OCI-LY7 (cell line): ENCODE measurements at regions not wholly inside any gene's neighbourhood (a gene's known extent, or its start where the extent isn't known, plus 50 kb on each side); places are given as distances from the start of the nearest gene placed in this dataset.

ENCODE experiments used
- EZH2phosphoT487 ChIP-seq: fragments of 200-600 bp; sonication (generic); IDR thresholded peaks from 2 replicates; pipeline ENCODE4 v1.6.1; 2018; ENCODE audit warnings: low read depth, borderline replicate concordance, mild to moderate bottlenecking, mixed run types, antibody characterized with exemption, low read length, moderate library complexity, mixed read lengths
- TF ChIP-seq, protein P1 (sequence below): fragments of 200-600 bp; sonication (generic); conservative IDR thresholded peaks from 2 replicates; pipeline ENCODE4 v1.5.1; 2014; ENCODE audit warnings: mild to moderate bottlenecking, antibody characterized with exemption, low read length, moderate library complexity, mixed read lengths

DNA sequence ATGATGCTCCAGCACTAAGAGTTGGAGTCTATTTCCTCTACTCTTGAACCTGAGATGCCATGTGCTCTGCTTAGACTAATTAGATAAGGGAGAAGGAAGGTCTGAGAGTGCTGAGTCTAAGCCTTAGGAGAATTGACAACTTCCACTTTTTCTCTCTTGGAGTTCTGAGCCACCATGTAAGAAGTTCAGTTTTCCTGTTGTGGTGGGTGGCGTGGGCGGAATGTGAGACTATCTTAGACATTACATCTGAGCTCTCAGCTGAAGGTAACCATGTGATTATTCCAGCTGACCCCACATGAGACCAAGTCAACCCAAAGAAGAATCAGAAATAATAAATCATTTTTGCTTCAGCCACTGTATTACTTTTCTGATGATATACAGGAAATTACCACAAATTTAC lies 404.5 kb upstream of the LRRC7 start:
- TF ChIP-seq, protein P1, sequence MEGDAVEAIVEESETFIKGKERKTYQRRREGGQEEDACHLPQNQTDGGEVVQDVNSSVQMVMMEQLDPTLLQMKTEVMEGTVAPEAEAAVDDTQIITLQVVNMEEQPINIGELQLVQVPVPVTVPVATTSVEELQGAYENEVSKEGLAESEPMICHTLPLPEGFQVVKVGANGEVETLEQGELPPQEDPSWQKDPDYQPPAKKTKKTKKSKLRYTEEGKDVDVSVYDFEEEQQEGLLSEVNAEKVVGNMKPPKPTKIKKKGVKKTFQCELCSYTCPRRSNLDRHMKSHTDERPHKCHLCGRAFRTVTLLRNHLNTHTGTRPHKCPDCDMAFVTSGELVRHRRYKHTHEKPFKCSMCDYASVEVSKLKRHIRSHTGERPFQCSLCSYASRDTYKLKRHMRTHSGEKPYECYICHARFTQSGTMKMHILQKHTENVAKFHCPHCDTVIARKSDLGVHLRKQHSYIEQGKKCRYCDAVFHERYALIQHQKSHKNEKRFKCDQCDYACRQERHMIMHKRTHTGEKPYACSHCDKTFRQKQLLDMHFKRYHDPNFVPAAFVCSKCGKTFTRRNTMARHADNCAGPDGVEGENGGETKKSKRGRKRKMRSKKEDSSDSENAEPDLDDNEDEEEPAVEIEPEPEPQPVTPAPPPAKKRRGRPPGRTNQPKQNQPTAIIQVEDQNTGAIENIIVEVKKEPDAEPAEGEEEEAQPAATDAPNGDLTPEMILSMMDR = no peak
- no peak for TF ChIP-seq EZH2phosphoT487
